ENCODE measurements at regions not wholly inside any gene's neighbourhood (a gene's known extent, or its start where the extent isn't known, plus 50 kb on each side); places are given as distances from the start of the nearest gene placed in this dataset.

DNA sequence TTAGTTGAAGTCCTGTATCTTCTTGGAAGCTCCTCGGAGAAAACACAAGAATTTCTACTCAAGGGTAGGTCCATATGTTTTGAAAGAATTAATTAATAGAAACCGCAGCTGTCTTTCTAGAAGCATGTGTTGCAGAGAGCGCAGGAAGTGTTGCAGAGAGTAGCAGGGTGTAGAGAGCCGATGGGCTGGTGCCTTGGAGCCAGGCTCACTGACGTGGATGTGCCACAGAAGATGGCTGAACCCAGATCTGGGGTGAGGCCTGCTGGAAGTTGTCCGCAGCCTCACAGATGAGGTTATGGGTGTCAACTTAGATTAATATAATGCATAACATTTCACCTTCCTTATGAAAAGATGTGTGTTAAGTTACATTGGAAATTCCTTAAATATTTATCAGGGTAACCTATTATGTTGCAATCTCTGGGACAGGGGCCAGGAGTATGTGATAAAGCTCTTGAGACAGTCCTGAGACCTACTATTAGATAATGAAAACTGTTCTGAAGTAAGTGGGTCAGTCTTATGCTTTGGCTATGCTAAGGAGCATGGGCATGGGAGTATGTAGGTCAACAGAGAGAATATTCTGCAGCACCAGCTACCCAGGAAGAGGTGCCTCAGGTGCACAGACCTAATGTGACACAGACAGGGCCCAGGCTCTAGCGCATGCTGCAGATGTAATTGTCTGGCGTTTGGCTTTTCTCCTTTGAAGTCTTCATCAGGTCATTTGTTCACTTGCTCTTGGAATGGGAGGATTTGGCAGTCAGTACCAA lies 973.3 kb downstream of the BCL11B start:
- H4K20me1 ChIP-seq (ENCODE audit: insufficient read depth, low read length): no peaks in the 10 kb centered on the region
- H2BK15ac ChIP-seq (ENCODE audit: low read depth, low read length): no peak overlapping the region
- no peaks in the 10 kb centered on the region for H3K9me1 ChIP-seq (ENCODE audit: insufficient read depth, low read length)
- no peak overlapping the region for H2BK120ac ChIP-seq (ENCODE audit: low read depth, low read length)
- peaks cover 25% of the 10 kb centered on the region for H3K9me3 ChIP-seq (ENCODE audit: control insufficient read depth, insufficient read depth, low read length)
- no peaks in the 10 kb centered on the region for H3K36me3 ChIP-seq (ENCODE audit: control insufficient read depth, insufficient read depth, low read length)
- no peak overlapping the region for H3K23ac ChIP-seq (ENCODE audit: low read depth, low read length)
- 40% methylated on average over 2 of the region's 8 CpGs; no CpG with 5 or more reads in 1 of the 2 experiments for WGBS, 2 experiments (ENCODE audit: extremely low coverage in 2 of 2, insufficient read length in 1 of 2)
- ATAC-seq (ENCODE audit: low read depth) (no peak), DNase-seq (no peak)
- intact Hi-C loops (cut with micrococcal nuclease) (no loop called here), in situ Hi-C loops (cut with MboI; ENCODE audit: low sequenced_read_pairs) (no loop called here), dilution Hi-C loops (cut with HindIII; ENCODE audit: low sequenced_read_pairs, unreplicated experiment) (no loop called here)
- H3K56ac ChIP-seq (ENCODE audit: extremely low read depth, insufficient read depth, low read length): no peak overlapping the region
- BruUV-seq (replicated peaks): no TSS peak
- H2AFZ ChIP-seq (replicated peaks; ENCODE audit: low read length, poor library complexity): no peak overlapping the region
- H3K27ac ChIP-seq (ENCODE audit: insufficient read depth, low read length): no peak overlapping the region
- CTCF ChIA-PET: no interaction called here
- H3K79me1 ChIP-seq (ENCODE audit: low read depth in 1 of 2, low read length in 2 of 2): no peaks in the 10 kb centered on the region
- no peak overlapping the region for H3K4me3 ChIP-seq (ENCODE audit: insufficient read depth, low read depth, low read length)
- H2BK5ac ChIP-seq (ENCODE audit: low read depth, low read length, poor library complexity, severe bottlenecking): no peak overlapping the region
- no peaks in the 10 kb centered on the region for H3K4me1 ChIP-seq (ENCODE audit: control insufficient read depth, insufficient read depth, low read length)
- no peaks in the 10 kb centered on the region for H3K27me3 ChIP-seq (ENCODE audit: control insufficient read depth, insufficient read depth, low read length)
- POLR2A ChIA-PET (ENCODE audit: unreplicated experiment): no interaction called here
- H3K14ac ChIP-seq (replicated peaks; ENCODE audit: low read depth, low read length): no peak overlapping the region
- no peak overlapping the region for H2AK9ac ChIP-seq (replicated peaks; ENCODE audit: low read depth, low read length, poor library complexity)
- H4K91ac ChIP-seq (ENCODE audit: insufficient read depth, low read depth, low read length): no peak overlapping the region
- no peak overlapping the region for H4K8ac ChIP-seq (ENCODE audit: low read depth in 2 of 2, low read length in 2 of 2)
- H3K4me2 ChIP-seq (ENCODE audit: low read depth, low read length): no peak overlapping the region
- no peak overlapping the region for H4K5ac ChIP-seq (ENCODE audit: low read depth, low read length)
- no peak overlapping the region for H2BK20ac ChIP-seq (ENCODE audit: low read depth, low read length)
- no peak for TF ChIP-seq FOS (IDR thresholded peaks at IDR 0.05; ENCODE audit: low read depth, low read length)
- no peak for TF ChIP-seq RCOR1 (IDR thresholded peaks at IDR 0.05; ENCODE audit: insufficient replicate concordance, low read length)
- no peak for TF ChIP-seq MAZ (IDR thresholded peaks at IDR 0.05; ENCODE audit: borderline replicate concordance, low read depth, low read length)
- TF ChIP-seq CEBPB (IDR thresholded peaks at IDR 0.05; ENCODE audit: low read depth, low read length): no peak
- TF ChIP-seq RAD21 (IDR thresholded peaks at IDR 0.05; ENCODE audit: low read length): no peak
- no peak for TF ChIP-seq POLR2A (IDR thresholded peaks at IDR 0.05; ENCODE audit: low read depth, low read length)
- TF ChIP-seq, protein P1, sequence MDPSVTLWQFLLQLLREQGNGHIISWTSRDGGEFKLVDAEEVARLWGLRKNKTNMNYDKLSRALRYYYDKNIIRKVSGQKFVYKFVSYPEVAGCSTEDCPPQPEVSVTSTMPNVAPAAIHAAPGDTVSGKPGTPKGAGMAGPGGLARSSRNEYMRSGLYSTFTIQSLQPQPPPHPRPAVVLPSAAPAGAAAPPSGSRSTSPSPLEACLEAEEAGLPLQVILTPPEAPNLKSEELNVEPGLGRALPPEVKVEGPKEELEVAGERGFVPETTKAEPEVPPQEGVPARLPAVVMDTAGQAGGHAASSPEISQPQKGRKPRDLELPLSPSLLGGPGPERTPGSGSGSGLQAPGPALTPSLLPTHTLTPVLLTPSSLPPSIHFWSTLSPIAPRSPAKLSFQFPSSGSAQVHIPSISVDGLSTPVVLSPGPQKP (IDR thresholded peaks at IDR 0.05; ENCODE audit: borderline replicate concordance, low read depth, low read length): no peak
- no peak for TF ChIP-seq NFE2L2 (IDR thresholded peaks at IDR 0.05; ENCODE audit: low read depth, low read length)
- TF ChIP-seq SMC3 (IDR thresholded peaks at IDR 0.05; ENCODE audit: low read depth, low read length): no peak
- no peak for TF ChIP-seq MXI1 (IDR thresholded peaks at IDR 0.05; ENCODE audit: borderline replicate concordance, low read depth, low read length)
- TF ChIP-seq, protein P2, sequence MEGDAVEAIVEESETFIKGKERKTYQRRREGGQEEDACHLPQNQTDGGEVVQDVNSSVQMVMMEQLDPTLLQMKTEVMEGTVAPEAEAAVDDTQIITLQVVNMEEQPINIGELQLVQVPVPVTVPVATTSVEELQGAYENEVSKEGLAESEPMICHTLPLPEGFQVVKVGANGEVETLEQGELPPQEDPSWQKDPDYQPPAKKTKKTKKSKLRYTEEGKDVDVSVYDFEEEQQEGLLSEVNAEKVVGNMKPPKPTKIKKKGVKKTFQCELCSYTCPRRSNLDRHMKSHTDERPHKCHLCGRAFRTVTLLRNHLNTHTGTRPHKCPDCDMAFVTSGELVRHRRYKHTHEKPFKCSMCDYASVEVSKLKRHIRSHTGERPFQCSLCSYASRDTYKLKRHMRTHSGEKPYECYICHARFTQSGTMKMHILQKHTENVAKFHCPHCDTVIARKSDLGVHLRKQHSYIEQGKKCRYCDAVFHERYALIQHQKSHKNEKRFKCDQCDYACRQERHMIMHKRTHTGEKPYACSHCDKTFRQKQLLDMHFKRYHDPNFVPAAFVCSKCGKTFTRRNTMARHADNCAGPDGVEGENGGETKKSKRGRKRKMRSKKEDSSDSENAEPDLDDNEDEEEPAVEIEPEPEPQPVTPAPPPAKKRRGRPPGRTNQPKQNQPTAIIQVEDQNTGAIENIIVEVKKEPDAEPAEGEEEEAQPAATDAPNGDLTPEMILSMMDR (conservative IDR thresholded peaks at IDR 0.05; ENCODE audit: low read depth, low read length): no peak
- TF ChIP-seq BHLHE40 (IDR thresholded peaks at IDR 0.05; ENCODE audit: low read depth, low read length): no peak
- no peak for TF ChIP-seq RFX5 (IDR thresholded peaks at IDR 0.05; ENCODE audit: low read depth, low read length)
- no peak for TF ChIP-seq MAFK (IDR thresholded peaks at IDR 0.05; ENCODE audit: low read depth, low read length)
- TF ChIP-seq, protein P3, sequence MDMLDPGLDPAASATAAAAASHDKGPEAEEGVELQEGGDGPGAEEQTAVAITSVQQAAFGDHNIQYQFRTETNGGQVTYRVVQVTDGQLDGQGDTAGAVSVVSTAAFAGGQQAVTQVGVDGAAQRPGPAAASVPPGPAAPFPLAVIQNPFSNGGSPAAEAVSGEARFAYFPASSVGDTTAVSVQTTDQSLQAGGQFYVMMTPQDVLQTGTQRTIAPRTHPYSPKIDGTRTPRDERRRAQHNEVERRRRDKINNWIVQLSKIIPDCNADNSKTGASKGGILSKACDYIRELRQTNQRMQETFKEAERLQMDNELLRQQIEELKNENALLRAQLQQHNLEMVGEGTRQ (IDR thresholded peaks at IDR 0.05; ENCODE audit: low read depth, low read length): no peak
- TF ChIP-seq CHD1 (IDR thresholded peaks at IDR 0.05; ENCODE audit: low read depth, low read length): no peak
- H3K4ac ChIP-seq (ENCODE audit: low read depth, low read length): no peak overlapping the region
- no peak overlapping the region for H3K18ac ChIP-seq (ENCODE audit: low read depth, low read length)
- no peak overlapping the region for H3K9ac ChIP-seq (ENCODE audit: low read depth, low read length)
- H2AK5ac ChIP-seq (ENCODE audit: low read depth, low read length): no peak overlapping the region

Data from IMR-90 (cell line).